Gastrocnemius medialis (tissue), 4 donors: ENCODE measurements at regions not wholly inside any gene's neighbourhood (a gene's known extent, or its start where the extent isn't known, plus 50 kb on each side); places are given as distances from the start of the nearest gene placed in this dataset.

Experiments
- ATAC-seq, 2 donors: fragments of 150-250 bp; one replicate each; pipeline ENCODE4 v1.9.1; 2016
- DNase-seq, 2 donors: peaks; one replicate each; pipeline ENCODE4 v3.0.0-alpha.2; 2019
- H3K27ac ChIP-seq, 4 donors: fragments of 200-600 bp; sonication (generic); 1 replicate in 1 of 4; 2 replicates in 3 of 4; pipeline ENCODE4 v1.5.1; 2016 to 2018; ENCODE audit warnings: mild to moderate bottlenecking in 2 of 4, moderate library complexity in 1 of 4
- H3K27me3 ChIP-seq, 3 donors: fragments of 200-600 bp; sonication (generic) in 2 of 3; 1 replicate in 1 of 3; 2 replicates in 2 of 3; pipeline versions ENCODE4 v1.5.1 to v1.6.0; 2016 to 2019; ENCODE audit warnings: mild to moderate bottlenecking in 1 of 3, moderate library complexity in 1 of 3
- H3K36me3 ChIP-seq, 2 donors: fragments of 200-600 bp; sonication (generic) in 1 of 2; one replicate each; pipeline ENCODE4 v1.5.1; 2017 to 2018
- H3K4me1 ChIP-seq, 2 donors: fragments of 200-600 bp; sonication (generic) in 1 of 2; one replicate each; pipeline ENCODE4 v1.5.1; 2016 to 2017; ENCODE audit warnings: mild to moderate bottlenecking in 2 of 2
- H3K4me3 ChIP-seq, 4 donors: fragments of 200-600 bp; sonication (generic) in 3 of 4; 1 replicate in 1 of 4; 2 replicates in 3 of 4; pipeline ENCODE4 v1.5.1; 2016 to 2019; ENCODE audit warnings: mild to moderate bottlenecking in 2 of 4
- H3K9me3 ChIP-seq, 3 donors: fragments of 200-600 bp; sonication (generic) in 2 of 3; 1 replicate in 1 of 3; 2 replicates in 2 of 3; pipeline ENCODE4 v1.5.1; 2016 to 2019
- POLR2A ChIP-seq, 2 donors: fragments of 450-650 bp; IDR thresholded peaks; one replicate each; pipeline ENCODE4 v1.6.1; 2017; ENCODE audit warnings: antibody characterized with exemption in 2 of 2, mild to moderate bottlenecking in 2 of 2, moderate library complexity in 2 of 2
- in situ Hi-C, 4 donors: fragments of 200-750 bp; cut with MboI; loops; one replicate each; pipeline versions ENCODE4 v1.15.0 to v1.8.0; 2017; ENCODE audit warnings: low sequenced_read_pairs in 4 of 4
- intact Hi-C: fragments of 100-400 bp; cut with DNase I; formaldehyde crosslinking; loops from one replicate; pipeline ENCODE4 v1.15.1; 2023; ENCODE audit warnings: low total_unique reads
- TF ChIP-seq, protein P1 (sequence below), 5 experiments: fragments of 450-650 bp in 3 of 5; fragments of 200-600 bp in 2 of 5; sonication (generic) in 2 of 5; IDR thresholded peaks in 4 of 5; conservative IDR thresholded peaks in 1 of 5; 1 replicate in 4 of 5; 2 replicates in 1 of 5; pipeline ENCODE4 v1.5.1; 2016 to 2019; ENCODE audit warnings: antibody characterized with exemption in 5 of 5, mild to moderate bottlenecking in 3 of 5, moderate library complexity in 3 of 5

- H3K27ac ChIP-seq = no peak overlapping the region
- DNase-seq (no peak), ATAC-seq (no peak)
- TF ChIP-seq, protein P1, sequence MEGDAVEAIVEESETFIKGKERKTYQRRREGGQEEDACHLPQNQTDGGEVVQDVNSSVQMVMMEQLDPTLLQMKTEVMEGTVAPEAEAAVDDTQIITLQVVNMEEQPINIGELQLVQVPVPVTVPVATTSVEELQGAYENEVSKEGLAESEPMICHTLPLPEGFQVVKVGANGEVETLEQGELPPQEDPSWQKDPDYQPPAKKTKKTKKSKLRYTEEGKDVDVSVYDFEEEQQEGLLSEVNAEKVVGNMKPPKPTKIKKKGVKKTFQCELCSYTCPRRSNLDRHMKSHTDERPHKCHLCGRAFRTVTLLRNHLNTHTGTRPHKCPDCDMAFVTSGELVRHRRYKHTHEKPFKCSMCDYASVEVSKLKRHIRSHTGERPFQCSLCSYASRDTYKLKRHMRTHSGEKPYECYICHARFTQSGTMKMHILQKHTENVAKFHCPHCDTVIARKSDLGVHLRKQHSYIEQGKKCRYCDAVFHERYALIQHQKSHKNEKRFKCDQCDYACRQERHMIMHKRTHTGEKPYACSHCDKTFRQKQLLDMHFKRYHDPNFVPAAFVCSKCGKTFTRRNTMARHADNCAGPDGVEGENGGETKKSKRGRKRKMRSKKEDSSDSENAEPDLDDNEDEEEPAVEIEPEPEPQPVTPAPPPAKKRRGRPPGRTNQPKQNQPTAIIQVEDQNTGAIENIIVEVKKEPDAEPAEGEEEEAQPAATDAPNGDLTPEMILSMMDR (IDR thresholded peaks at IDR 0.05 in 4 of 5, conservative IDR thresholded peaks at IDR 0.05 in 1 of 5) = no peak
- H3K9me3 ChIP-seq = no peaks in the 10 kb centered on the region
- H3K4me3 ChIP-seq = no peak overlapping the region
- intact Hi-C loops (no loop called here), in situ Hi-C loops (no loop called here)
- H3K36me3 ChIP-seq = no peaks in the 10 kb centered on the region
- H3K4me1 ChIP-seq = no peaks in the 10 kb centered on the region
- H3K27me3 ChIP-seq = no peaks in the 10 kb centered on the region
These were observed 120.6 kb downstream of the FASLG start for GRCh38 chr1:172779491-172779890.

- Histone ChIP-seq H3K36me3 (no peaks in the 10 kb centered on the region), H3K4me3 (no peak overlapping the region), H3K27ac (no peak overlapping the region), H3K9me3 (no peaks in the 10 kb centered on the region), H3K27me3 (no peaks in the 10 kb centered on the region), H3K4me1 (no peaks in the 10 kb centered on the region)
- TF ChIP-seq, protein P1 (IDR thresholded peaks at IDR 0.05 in 4 of 5, conservative IDR thresholded peaks at IDR 0.05 in 1 of 5) = no peak
- no peak for TF ChIP-seq POLR2A (IDR thresholded peaks at IDR 0.05)
- intact Hi-C loops = no loop called here
- DNase-seq (no peak), ATAC-seq (no peak)
- in situ Hi-C loops = no loop called here
These were observed 122.7 kb downstream of the FASLG start for GRCh38 chr1:172781513-172782140.

DNA sequence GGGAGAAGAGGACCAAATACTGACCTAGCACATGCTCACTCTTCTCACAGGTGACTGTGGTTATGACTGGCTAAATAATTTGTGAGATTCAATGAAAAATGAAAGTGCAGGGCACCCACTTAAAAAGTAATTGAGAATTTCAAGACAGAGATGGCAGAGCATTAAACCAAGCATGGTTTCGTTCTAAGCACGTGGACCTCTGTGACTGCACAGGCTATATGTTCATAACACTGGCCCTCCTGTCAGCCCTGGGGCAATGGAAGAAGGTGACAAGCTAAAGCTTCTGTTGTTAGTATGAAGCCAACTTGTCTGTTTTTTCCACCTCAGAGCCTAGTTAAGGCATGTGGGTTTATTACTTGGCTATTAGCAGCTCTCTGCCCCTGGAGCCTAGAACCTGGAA lies 130.9 kb downstream of the FASLG start:
- in situ Hi-C loops (no loop called here), intact Hi-C loops (no loop called here)
- H3K9me3 ChIP-seq = no peaks in the 10 kb centered on the region
- no peaks in the 10 kb centered on the region for H3K36me3 ChIP-seq
- no peak for TF ChIP-seq POLR2A (IDR thresholded peaks at IDR 0.05)
- TF ChIP-seq, protein P1 (IDR thresholded peaks at IDR 0.05 in 4 of 5, conservative IDR thresholded peaks at IDR 0.05 in 1 of 5) = no peak
- DNase-seq (no peak), ATAC-seq (no peak)
- no peaks in the 10 kb centered on the region for H3K27me3 ChIP-seq
- H3K4me3 ChIP-seq = no peak overlapping the region
- H3K27ac ChIP-seq = no peak overlapping the region
- no peaks in the 10 kb centered on the region for H3K4me1 ChIP-seq

- no peak for DNase-seq
- intact Hi-C loops (no loop called here), in situ Hi-C loops (no loop called here)
- Histone ChIP-seq H3K27me3 (no peaks in the 10 kb centered on the region), H3K36me3 (no peaks in the 10 kb centered on the region), H3K27ac (no peak overlapping the region), H3K4me3 (no peak overlapping the region), H3K9me3 (no peaks in the 10 kb centered on the region), H3K4me1 (no peaks in the 10 kb centered on the region)
- ATAC-seq = no peak
- TF ChIP-seq, protein P1 (IDR thresholded peaks at IDR 0.05 in 4 of 5, conservative IDR thresholded peaks at IDR 0.05 in 1 of 5) = no peak
- TF ChIP-seq POLR2A (IDR thresholded peaks at IDR 0.05) = no peak
These were observed 131.3 kb downstream of the FASLG start for GRCh38 chr1:172790245-172790644.

GRCh38 chr1:172793823-172794222 lies 134.9 kb downstream of the FASLG start:
- Histone ChIP-seq H3K9me3 (no peaks in the 10 kb centered on the region), H3K27me3 (no peaks in the 10 kb centered on the region), H3K4me1 (no peaks in the 10 kb centered on the region), H3K4me3 (no peak overlapping the region), H3K36me3 (no peaks in the 10 kb centered on the region), H3K27ac (no peak overlapping the region)
- in situ Hi-C loops (no loop called here), intact Hi-C loops (no loop called here)
- ATAC-seq (no peak), DNase-seq (no peak)
- TF ChIP-seq, protein P1 (IDR thresholded peaks at IDR 0.05 in 4 of 5, conservative IDR thresholded peaks at IDR 0.05 in 1 of 5) = no peak
- TF ChIP-seq POLR2A (IDR thresholded peaks at IDR 0.05) = no peak
